ENCODE measurements at regions not wholly inside any gene's neighbourhood (a gene's known extent, or its start where the extent isn't known, plus 50 kb on each side); places are given as distances from the start of the nearest gene placed in this dataset.

- TF ChIP-seq POLR2A (IDR thresholded peaks at IDR 0.05), result no peak
- TF ChIP-seq CTCF (IDR thresholded peaks at IDR 0.05), result no peak
These were observed 412.9 kb downstream of the IDS start for GRCh38 chrX:149092179-149092578.

Data from thyroid gland (tissue), 4 donors.